BJ (cell line): ENCODE measurements at regions not wholly inside any gene's neighbourhood (a gene's known extent, or its start where the extent isn't known, plus 50 kb on each side); places are given as distances from the start of the nearest gene placed in this dataset.

Source experiments
- CTCF ChIA-PET: fragments of 350-600 bp; formaldehyde crosslinking; extraction: SDS; loops from one replicate; lab custom pipeline; 2021; ENCODE audit warnings: antibody characterized with exemption, inconsistent platforms; lab: Yijun Ruan, JAX
- POLR2A ChIA-PET: fragments of 300-600 bp; sonication (Branson Sonifier 250); formaldehyde crosslinking; extraction: SDS; loops from one replicate; lab custom pipeline; 2021; ENCODE audit warnings: antibody characterized with exemption; lab: Charles Lee
- DNase-seq: peaks from one replicate; pipeline ENCODE4 v3.0.0-alpha.2; 2011; ENCODE audit warnings: low read depth
- H3K27me3 ChIP-seq: 2 replicates; pipeline ENCODE4 v1.6.0; 2011; ENCODE audit warnings: low read length; ENCODE audit not compliant: control insufficient read depth, insufficient read depth
- H3K36me3 ChIP-seq: 2 replicates; pipeline ENCODE4 v1.5.1; 2011; ENCODE audit warnings: low read length; ENCODE audit not compliant: control insufficient read depth, insufficient read depth
- H3K4me3 ChIP-seq: 2 replicates; pipeline ENCODE4 v1.5.1; 2011; ENCODE audit warnings: low read depth, mild to moderate bottlenecking, control low read depth, low read length
- CTCF ChIP-seq: IDR thresholded peaks from 2 replicates; pipeline ENCODE4 v1.5.1; 2011; ENCODE audit warnings: low read depth, mild to moderate bottlenecking, control low read depth, inconsistent platforms, low read length, moderate library complexity; ENCODE audit not compliant: insufficient read depth

- DNase-seq: no peak
- POLR2A ChIA-PET: no interaction called here
- no peak overlapping the region for H3K4me3 ChIP-seq
- no peaks in the 10 kb centered on the region for H3K36me3 ChIP-seq
- peaks cover 2% of the 10 kb centered on the region; the same call in 1 of the 2 replicates for H3K27me3 ChIP-seq
- no peak for TF ChIP-seq CTCF
- CTCF ChIA-PET: no interaction called here
Measured at GRCh38 chr2:118706371-118706770, 141.1 kb downstream of the EN1 start.

GRCh38 chr2:118705032-118705431 is 142.4 kb downstream of the EN1 start:
- H3K27me3 ChIP-seq: peaks cover 2% of the 10 kb centered on the region; the same call in 1 of the 2 replicates
- CTCF ChIA-PET: no interaction called here
- no peak for DNase-seq
- H3K36me3 ChIP-seq: no peaks in the 10 kb centered on the region
- POLR2A ChIA-PET: no interaction called here
- H3K4me3 ChIP-seq: no peak overlapping the region
- TF ChIP-seq CTCF: no peak

GRCh38 chr2:118699447-118700175 is 147.8 kb downstream of the EN1 start:
- ChIA-PET CTCF (no interaction called here), POLR2A (no interaction called here)
- H3K4me3 ChIP-seq: no peak overlapping the region
- TF ChIP-seq CTCF: no peak
- H3K36me3 ChIP-seq: no peaks in the 10 kb centered on the region
- DNase-seq: no peak
- H3K27me3 ChIP-seq: peaks cover 2% of the 10 kb centered on the region; the same call in 1 of the 2 replicates

- no peak overlapping the region for H3K4me3 ChIP-seq
- CTCF ChIA-PET: no interaction called here
- no peaks in the 10 kb centered on the region for H3K36me3 ChIP-seq
- POLR2A ChIA-PET: no interaction called here
- TF ChIP-seq CTCF: no peak
- DNase-seq: no peak
- 0 out of 2 replicates have a peak, but pooled peaks cover 1% of the 10 kb centered on the region for H3K27me3 ChIP-seq
Measured at GRCh38 chr2:118698564-118698963, 148.9 kb downstream of the EN1 start.

- Histone ChIP-seq H3K4me3 (no peak overlapping the region), H3K27me3 (0 out of 2 replicates have a peak, but pooled peaks cover 3% of the 10 kb centered on the region), H3K36me3 (no peaks in the 10 kb centered on the region)
- DNase-seq: no peak
- ChIA-PET CTCF (no interaction called here), POLR2A (no interaction called here)
- no peak for TF ChIP-seq CTCF
Measured at GRCh38 chr2:118697781-118698180, 149.7 kb downstream of the EN1 start.
